ENCODE measurements at regions not wholly inside any gene's neighbourhood (a gene's known extent, or its start where the extent isn't known, plus 50 kb on each side); places are given as distances from the start of the nearest gene placed in this dataset.

- TF ChIP-seq CBX2 (IDR thresholded peaks at IDR 0.05; ENCODE audit: insufficient read depth, low read length, poor library complexity, severe bottlenecking): no peak
- TF ChIP-seq ZBTB12 (CRISPR knock-in tag; IDR thresholded peaks at IDR 0.05): no peak
- no peak for TF ChIP-seq STAT6 (CRISPR knock-in tag; IDR thresholded peaks at IDR 0.05)
- no peak for TF ChIP-seq SMAD3 (CRISPR knock-in tag; conservative IDR thresholded peaks at IDR 0.05)
- TF ChIP-seq ARID3A (IDR thresholded peaks at IDR 0.05; ENCODE audit: borderline replicate concordance, low read depth, low read length): no peak
Observed at GRCh38 chr3:117217760-117218316, 508.3 kb downstream of the TUSC7 start.

All from K562 (cell line).